ENCODE measurements at regions not wholly inside any gene's neighbourhood (a gene's known extent, or its start where the extent isn't known, plus 50 kb on each side); places are given as distances from the start of the nearest gene placed in this dataset.

GRCh38 chr2:235383272-235383843, 110.5 kb upstream of the AGAP1 start:
- no peak for FAIRE-seq
- DNase-seq (ENCODE audit: insufficient read length, low spot score), result no peak

- DNase-seq (ENCODE audit: insufficient read length, low spot score) (no peak), FAIRE-seq (no peak)
These were observed 109.2 kb upstream of the AGAP1 start for GRCh38 chr2:235384624-235385023.

GRCh38 chr2:235389626-235390025, 104.2 kb upstream of the AGAP1 start:
- no peak for FAIRE-seq
- DNase-seq (ENCODE audit: insufficient read length, low spot score), result no peak

- FAIRE-seq (peak; percentile 64), DNase-seq (ENCODE audit: insufficient read length, low spot score) (peak; percentile 12)
These were observed 103.6 kb upstream of the AGAP1 start for GRCh38 chr2:235390108-235390815.

GRCh38 chr2:235390816-235391194, 103.0 kb upstream of the AGAP1 start:
- DNase-seq (ENCODE audit: insufficient read length, low spot score) (no peak), FAIRE-seq (no peak)

- DNase-seq (ENCODE audit: insufficient read length, low spot score), result no peak
- no peak for FAIRE-seq
These were observed 101.8 kb upstream of the AGAP1 start for GRCh38 chr2:235391921-235392615.

- no peak for DNase-seq (ENCODE audit: insufficient read length, low spot score)
- FAIRE-seq, result no peak
These were observed 99.5 kb upstream of the AGAP1 start for GRCh38 chr2:235394278-235394828.

GRCh38 chr2:235396071-235396846, 97.6 kb upstream of the AGAP1 start:
- DNase-seq (ENCODE audit: insufficient read length, low spot score) (no peak), FAIRE-seq (no peak)

- DNase-seq (ENCODE audit: insufficient read length, low spot score) (no peak), FAIRE-seq (no peak)
These were observed 95.5 kb upstream of the AGAP1 start for GRCh38 chr2:235398321-235398720.

GRCh38 chr2:235399895-235400294, 93.9 kb upstream of the AGAP1 start:
- FAIRE-seq, result no peak

GRCh38 chr2:235402422-235402821, 91.4 kb upstream of the AGAP1 start:
- no peak for FAIRE-seq
- no peak for DNase-seq (ENCODE audit: insufficient read length, low spot score)

More at GRCh38 chr2:235399895-235400294, 93.9 kb upstream of the AGAP1 start:
- DNase-seq (ENCODE audit: insufficient read length, low spot score), result no peak

GRCh38 chr2:235405612-235406361, 88.1 kb upstream of the AGAP1 start:
- FAIRE-seq, result no peak
- no peak for DNase-seq (ENCODE audit: insufficient read length, low spot score)

GRCh38 chr2:235406430-235406829, 87.4 kb upstream of the AGAP1 start:
- no peak for DNase-seq (ENCODE audit: insufficient read length, low spot score)
- no peak for FAIRE-seq

- no peak for FAIRE-seq
- DNase-seq (ENCODE audit: insufficient read length, low spot score), result no peak
These were observed 81.8 kb upstream of the AGAP1 start for GRCh38 chr2:235411905-235412485.

GRCh38 chr2:235413064-235413463, 80.8 kb upstream of the AGAP1 start:
- FAIRE-seq (no peak), DNase-seq (ENCODE audit: insufficient read length, low spot score) (no peak)

GRCh38 chr2:235414422-235414821, 79.4 kb upstream of the AGAP1 start:
- FAIRE-seq, result no peak
- no peak for DNase-seq (ENCODE audit: insufficient read length, low spot score)

GRCh38 chr2:235416858-235417499, 76.9 kb upstream of the AGAP1 start:
- DNase-seq (ENCODE audit: insufficient read length, low spot score) (no peak), FAIRE-seq (no peak)

GRCh38 chr2:235418918-235419317, 74.9 kb upstream of the AGAP1 start:
- FAIRE-seq, result no peak

GRCh38 chr2:235419996-235420395, 73.8 kb upstream of the AGAP1 start:
- FAIRE-seq (no peak), DNase-seq (ENCODE audit: insufficient read length, low spot score) (no peak)

More at GRCh38 chr2:235418918-235419317, 74.9 kb upstream of the AGAP1 start:
- DNase-seq (ENCODE audit: insufficient read length, low spot score), result no peak
